GM18499 (cell line): ENCODE measurements at regions not wholly inside any gene's neighbourhood (a gene's known extent, or its start where the extent isn't known, plus 50 kb on each side); places are given as distances from the start of the nearest gene placed in this dataset.
"Not testable (repeated sequence)": the region's sequence is repeated elsewhere in the genome, so short reads cannot be mapped to it uniquely, and the experiment has no call there.

ENCODE experiments used
- ATAC-seq: cut with Tn5 transposase; IDR thresholded peaks from one replicate; pipeline ENCODE4 v1.9.1; 2021; ENCODE audit warnings: moderate number of reproducible peaks; ENCODE audit not compliant: insufficient read depth, unreplicated experiment

- ATAC-seq: no peak
Measured at GRCh38 chr2:226187156-226187555, 612.5 kb downstream of the IRS1 start.

- no peak for ATAC-seq
Measured at GRCh38 chr2:226185616-226186211, 613.9 kb downstream of the IRS1 start.

GRCh38 chr2:226184940-226185615 lies 614.5 kb downstream of the IRS1 start:
- no peak for ATAC-seq

DNA sequence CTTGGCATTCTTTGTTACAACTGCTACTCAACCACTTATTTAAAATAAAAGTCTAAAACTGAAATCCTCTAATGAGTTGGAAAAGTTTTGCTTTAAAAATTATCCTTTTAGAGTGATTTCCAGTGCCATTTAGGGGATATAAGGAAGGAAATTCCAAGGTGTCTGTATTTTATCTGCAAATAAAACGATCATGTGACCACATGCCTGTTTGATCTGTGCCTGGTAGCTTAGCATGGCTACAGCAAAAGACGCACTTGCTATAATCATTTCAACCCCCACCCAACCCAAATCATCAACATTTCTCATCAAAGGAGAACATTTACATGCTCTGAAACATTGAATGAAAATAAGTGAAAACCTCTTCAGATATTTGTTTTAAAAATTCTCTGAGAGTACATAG lies 615.1 kb downstream of the IRS1 start:
- ATAC-seq: no peak

- ATAC-seq: no peak
Measured at GRCh38 chr2:226183550-226183949, 616.1 kb downstream of the IRS1 start.

DNA sequence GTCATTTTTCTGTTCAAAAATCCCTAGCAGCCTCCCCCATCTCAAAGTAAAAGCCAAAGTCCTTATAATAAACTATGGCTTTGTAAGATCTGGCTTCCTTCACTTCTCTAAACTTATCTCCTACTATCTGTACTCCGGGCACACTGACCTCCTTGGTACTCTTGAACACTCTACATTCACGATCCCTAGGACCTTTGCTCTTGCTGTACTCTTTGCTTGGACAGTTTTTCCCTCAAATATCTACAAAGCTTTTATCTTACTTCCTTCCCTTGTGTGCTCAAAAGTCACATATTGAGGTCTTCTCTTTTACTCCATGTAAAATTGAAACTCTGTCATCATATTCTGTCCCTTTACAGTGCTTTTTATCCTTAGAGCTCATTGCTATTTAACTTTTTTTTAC lies 616.6 kb downstream of the IRS1 start:
- no peak for ATAC-seq

GRCh38 chr2:226181909-226182308 lies 617.7 kb downstream of the IRS1 start:
- ATAC-seq: no peak

DNA sequence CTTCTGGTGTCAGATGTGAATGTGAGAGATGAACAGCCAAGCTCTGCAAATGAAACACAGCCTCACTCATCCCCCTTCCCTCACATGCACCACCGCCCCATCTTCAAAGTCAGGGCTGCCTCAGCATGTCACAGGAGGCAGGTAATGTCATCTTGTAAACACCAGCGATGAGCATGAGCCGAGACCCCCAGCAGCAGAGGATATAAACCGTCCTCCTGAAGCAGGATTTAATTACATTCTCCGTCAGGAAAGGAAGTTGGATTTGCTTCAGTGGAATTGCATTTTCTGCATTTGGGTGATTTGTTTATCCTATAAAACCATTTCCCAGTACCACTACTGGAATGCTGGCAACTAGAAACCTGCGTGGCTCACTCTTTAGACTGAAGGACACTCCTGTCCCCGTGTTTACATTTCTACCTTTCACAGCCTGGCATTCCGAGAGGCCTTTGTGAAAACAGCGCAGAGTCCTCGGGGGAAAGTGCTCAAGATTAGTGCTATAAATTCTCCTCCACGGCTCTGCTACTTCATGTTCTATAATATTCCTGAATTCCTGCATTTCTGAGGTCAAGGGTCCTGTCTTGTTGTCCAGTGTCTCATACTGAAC lies 619.2 kb downstream of the IRS1 start:
- no peak for ATAC-seq

DNA sequence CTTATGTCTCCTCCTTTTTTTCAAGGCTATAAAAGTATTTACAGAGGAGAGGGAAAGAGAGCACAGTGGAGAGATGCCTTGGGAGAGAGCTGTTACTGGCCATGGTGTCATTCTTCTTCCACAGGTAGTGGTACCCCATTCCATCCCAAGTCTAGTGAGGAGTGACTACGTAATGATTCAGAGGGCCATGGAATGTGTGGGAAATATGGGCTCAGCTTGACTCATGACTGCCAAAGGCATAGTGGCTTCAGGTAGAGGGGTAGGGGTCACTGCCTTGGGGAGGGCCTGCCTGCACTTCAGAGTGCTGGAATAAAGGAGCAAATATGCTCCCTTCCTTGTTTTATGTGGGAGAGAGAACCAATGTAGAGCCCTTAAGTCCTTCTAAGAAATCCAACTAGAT lies 620.6 kb downstream of the IRS1 start:
- ATAC-seq: no peak

- ATAC-seq: no peak
Measured at GRCh38 chr2:226176283-226176984, 623.2 kb downstream of the IRS1 start.

DNA sequence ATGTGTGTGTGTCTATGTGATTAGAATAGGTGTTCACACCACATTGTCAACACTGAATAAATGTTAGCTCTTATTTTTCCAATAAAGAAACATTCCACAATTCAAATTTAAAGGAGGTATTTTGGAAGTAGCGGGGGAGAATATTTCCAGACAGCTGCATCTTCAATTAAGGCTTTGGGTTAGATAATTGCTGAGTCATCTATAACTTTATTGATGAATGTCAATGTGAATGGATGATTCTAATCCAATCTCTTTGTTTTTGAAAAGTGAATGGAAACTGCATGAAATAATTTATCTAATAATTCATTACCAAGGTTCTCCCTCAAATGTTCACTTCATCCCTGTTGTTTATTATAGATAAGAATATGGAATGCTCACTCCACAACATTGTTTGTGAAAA lies 625.2 kb downstream of the IRS1 start:
- ATAC-seq: no peak

DNA sequence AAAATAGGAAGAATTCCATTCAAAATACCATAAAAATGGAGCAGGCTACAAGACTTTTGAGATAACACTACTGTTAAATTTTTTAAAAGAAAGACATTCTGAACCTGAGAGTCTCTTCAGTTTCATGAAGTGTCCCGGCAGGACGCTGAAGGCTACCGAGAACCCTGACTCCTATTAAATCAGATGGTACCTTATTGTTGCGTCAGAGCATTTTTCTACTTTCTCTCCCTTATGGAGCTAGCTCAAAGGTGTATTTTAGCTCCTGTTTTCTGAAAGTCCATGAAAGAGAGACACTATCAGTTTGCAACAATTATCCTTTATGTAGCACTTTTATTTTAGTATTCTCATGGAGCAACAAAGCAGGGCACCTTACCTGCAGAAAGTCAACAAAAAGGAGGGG lies 626.7 kb downstream of the IRS1 start:
- no peak for ATAC-seq

DNA sequence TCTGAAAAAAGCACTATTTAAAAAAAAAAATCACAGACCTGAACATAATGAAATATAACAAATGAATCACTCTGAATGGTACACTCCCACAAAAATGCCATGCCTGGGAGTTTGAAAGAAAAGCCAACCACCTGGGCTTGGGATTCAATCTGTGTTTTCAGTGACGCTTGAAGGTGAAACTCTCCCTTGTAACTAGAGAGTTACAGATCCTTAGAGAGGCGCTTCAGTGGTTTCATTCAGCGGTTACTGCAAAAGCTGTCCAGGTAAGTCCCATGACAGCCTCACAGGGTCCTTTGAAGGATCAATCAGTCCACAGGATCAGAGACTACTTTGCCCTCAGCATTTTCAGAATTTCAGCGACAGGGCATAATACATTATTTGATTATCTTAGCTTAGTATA lies 627.3 kb downstream of the IRS1 start:
- ATAC-seq: no peak

GRCh38 chr2:226169751-226170581 lies 629.7 kb downstream of the IRS1 start:
- no peak for ATAC-seq

- no peak for ATAC-seq
Measured at GRCh38 chr2:226168496-226169160, 631.0 kb downstream of the IRS1 start.

DNA sequence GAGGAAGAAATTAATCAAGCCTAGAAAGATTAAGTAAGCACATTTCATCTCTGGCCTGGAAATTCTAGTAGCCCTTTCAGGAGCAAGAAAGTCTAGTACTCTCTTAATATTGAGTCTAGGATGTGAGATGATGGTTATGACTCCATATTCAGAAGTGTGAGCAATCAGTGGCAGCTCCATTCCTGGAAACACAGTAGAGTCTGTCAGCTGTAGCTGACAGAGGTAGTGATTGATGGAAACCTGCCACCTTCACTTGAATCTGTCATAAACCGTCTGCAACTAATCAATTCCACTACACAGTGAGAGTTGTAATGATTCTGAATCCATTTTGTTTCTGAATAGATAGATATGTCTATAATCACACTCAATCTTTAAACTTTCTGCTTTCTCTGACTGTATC lies 635.1 kb downstream of the IRS1 start:
- ATAC-seq: no peak

DNA sequence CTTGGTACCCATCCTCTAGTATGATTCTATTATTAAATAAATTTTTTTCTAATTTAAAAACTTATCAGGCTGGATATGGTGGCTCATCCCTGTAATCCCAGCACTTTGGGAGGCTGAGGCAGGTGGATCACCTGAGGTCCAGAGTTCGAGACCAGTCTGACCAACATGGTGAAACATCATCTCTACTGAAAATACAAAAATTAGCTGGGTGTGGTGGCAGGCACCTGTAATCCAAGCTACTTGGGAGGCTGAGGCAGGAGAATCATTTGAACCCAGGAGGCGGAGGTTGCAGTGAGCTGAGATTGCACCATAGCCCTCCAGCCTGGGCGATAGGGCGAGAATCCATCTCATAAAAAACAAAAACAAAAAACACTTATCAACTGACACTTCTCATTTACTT lies 639.0 kb downstream of the IRS1 start:
- not testable (repeated sequence) for ATAC-seq

DNA sequence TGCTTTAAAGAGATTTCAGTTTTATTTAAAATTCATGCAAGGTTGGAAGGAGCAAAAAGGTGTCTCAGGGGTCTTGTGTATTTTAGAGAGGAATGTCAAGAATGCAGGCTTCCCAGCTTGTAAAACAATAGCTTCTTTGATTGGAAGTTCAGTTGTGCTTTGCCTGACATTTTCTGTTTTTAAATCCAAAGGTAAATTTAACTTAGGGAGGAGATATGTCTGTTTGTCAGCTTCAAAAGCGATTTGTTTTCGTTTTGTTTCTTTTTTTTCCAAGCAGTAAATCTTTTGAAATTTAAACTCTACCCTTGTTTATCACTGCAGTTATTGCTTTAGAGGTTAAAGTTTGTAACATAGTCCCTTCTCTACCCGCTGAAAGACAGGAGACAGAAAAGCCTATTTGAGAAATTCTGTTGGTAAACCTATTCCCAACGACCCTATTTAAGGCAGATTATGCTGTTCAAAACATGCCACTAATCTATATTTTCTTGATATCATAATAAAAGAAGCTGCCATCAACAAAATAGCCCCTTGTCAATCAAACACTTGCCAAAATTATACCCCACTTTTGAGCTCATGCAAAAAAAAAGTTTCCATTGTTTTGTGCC lies 639.6 kb downstream of the IRS1 start:
- no peak for ATAC-seq

- ATAC-seq: no peak
Measured at GRCh38 chr2:226158940-226159339, 640.7 kb downstream of the IRS1 start.

GRCh38 chr2:226158229-226158628 lies 641.4 kb downstream of the IRS1 start:
- ATAC-seq: no peak
